Astrocyte (in vitro differentiated cells and primary cell): ENCODE measurements at regions not wholly inside any gene's neighbourhood (a gene's known extent, or its start where the extent isn't known, plus 50 kb on each side); places are given as distances from the start of the nearest gene placed in this dataset.

ENCODE experiments used
- DNase-seq: peaks from one replicate; pipeline ENCODE4 v3.0.0-alpha.2; 2010; ENCODE audit warnings: low read depth
- FAIRE-seq: peaks from 2 replicates; lab custom pipeline; 2011; peaks lifted over from hg19 to GRCh38; lab: Jason Lieb, UNC
- H2AFZ ChIP-seq: 2 replicates; pipeline ENCODE4 v1.6.0; 2012; ENCODE audit warnings: low read depth, low read length, inconsistent platforms
- H3K27ac ChIP-seq: 2 replicates; pipeline ENCODE4 v1.5.1; 2011; ENCODE audit warnings: low read depth, low read length, inconsistent platforms
- H3K27me3 ChIP-seq: 2 replicates; pipeline ENCODE4 v1.6.0; 2011; ENCODE audit warnings: low read length, inconsistent platforms; ENCODE audit not compliant: insufficient read depth
- H3K36me3 ChIP-seq: 2 replicates; pipeline ENCODE4 v1.5.1; 2011; ENCODE audit warnings: low read length, inconsistent platforms; ENCODE audit not compliant: insufficient read depth
- H3K4me1 ChIP-seq: 2 replicates; pipeline ENCODE4 v1.5.1; 2011; ENCODE audit warnings: low read length, inconsistent platforms; ENCODE audit not compliant: insufficient read depth
- H3K4me2 ChIP-seq: 2 replicates; pipeline ENCODE4 v1.6.0; 2012; ENCODE audit warnings: low read length, inconsistent platforms
- H3K4me3 ChIP-seq: 2 replicates; pipeline ENCODE4 v1.5.1; 2011; ENCODE audit warnings: low read depth, mild to moderate bottlenecking, low read length, inconsistent platforms; ENCODE audit not compliant: insufficient read depth
- H3K79me2 ChIP-seq: 2 replicates; pipeline ENCODE4 v1.6.0; 2012; ENCODE audit warnings: mild to moderate bottlenecking, low read length, inconsistent platforms; ENCODE audit not compliant: insufficient read depth
- H3K9ac ChIP-seq: 2 replicates; pipeline ENCODE4 v1.6.0; 2012; ENCODE audit warnings: mild to moderate bottlenecking, low read length, inconsistent platforms
- H3K9me3 ChIP-seq: 2 replicates; pipeline ENCODE4 v1.5.1; 2012; ENCODE audit warnings: low read depth, mild to moderate bottlenecking, low read length, inconsistent platforms; ENCODE audit not compliant: insufficient read depth
- H4K20me1 ChIP-seq: 2 replicates; pipeline ENCODE4 v1.6.0; 2012; ENCODE audit warnings: low read length, inconsistent platforms; ENCODE audit not compliant: insufficient read depth
- H3K27ac Mint-ChIP-seq: one replicate; pipeline ENCODE4 v1.8.0; 2021; ENCODE audit warnings: mild to moderate bottlenecking, mixed read lengths; ENCODE audit not compliant: unreplicated experiment
- H3K27me3 Mint-ChIP-seq: one replicate; pipeline ENCODE4 v1.8.0; 2021; ENCODE audit warnings: low read depth, mixed read lengths; ENCODE audit not compliant: unreplicated experiment
- H3K36me3 Mint-ChIP-seq: one replicate; pipeline ENCODE4 v1.8.0; 2021; ENCODE audit warnings: low read depth, mixed read lengths; ENCODE audit not compliant: unreplicated experiment
- H3K4me1 Mint-ChIP-seq: one replicate; pipeline ENCODE4 v1.8.0; 2021; ENCODE audit warnings: low read depth, mixed read lengths; ENCODE audit not compliant: unreplicated experiment
- H3K4me3 Mint-ChIP-seq: one replicate; pipeline ENCODE4 v1.8.0; 2021; ENCODE audit warnings: mild to moderate bottlenecking, moderate library complexity, mixed read lengths; ENCODE audit not compliant: unreplicated experiment
- H3K9me3 Mint-ChIP-seq: one replicate; pipeline ENCODE4 v1.8.0; 2021; ENCODE audit warnings: mild to moderate bottlenecking, mixed read lengths; ENCODE audit not compliant: unreplicated experiment
- CTCF ChIP-seq: IDR thresholded peaks from 2 replicates; pipeline ENCODE4 v1.5.1; 2011; ENCODE audit warnings: low read depth, mild to moderate bottlenecking, inconsistent platforms, low read length, moderate library complexity; ENCODE audit not compliant: insufficient read depth
- EZH2 ChIP-seq: IDR thresholded peaks from 2 replicates; pipeline ENCODE4 v1.6.1; 2012; ENCODE audit warnings: mild to moderate bottlenecking, low read length, inconsistent platforms; ENCODE audit not compliant: insufficient read depth

- Histone ChIP-seq H3K36me3 (no peaks in the 10 kb centered on the region), H3K27me3 (no peaks in the 10 kb centered on the region), H3K4me3 (no peak overlapping the region), H3K9ac (no peak overlapping the region), H3K9me3 (no peaks in the 10 kb centered on the region), H3K27ac (no peak overlapping the region), H3K4me1 (peaks cover 4% of the 10 kb centered on the region), H2AFZ (no peak overlapping the region), H3K79me2 (no peaks in the 10 kb centered on the region), H4K20me1 (no peaks in the 10 kb centered on the region), H3K4me2 (no peak overlapping the region)
- TF ChIP-seq EZH2 (no peak), CTCF (no peak)
- H3K4me3 Mint-ChIP-seq, result no peak overlapping the region
- peaks cover 2% of the 10 kb centered on the region for H3K36me3 Mint-ChIP-seq
- peak; percentile 14 for DNase-seq
- no peak overlapping the region for H3K27ac Mint-ChIP-seq
- no peaks in the 10 kb centered on the region for H3K27me3 Mint-ChIP-seq
- no peak for FAIRE-seq
- peaks cover 6% of the 10 kb centered on the region for H3K4me1 Mint-ChIP-seq
- peaks cover 12% of the 10 kb centered on the region for H3K9me3 Mint-ChIP-seq
These were observed 213.9 kb downstream of the TTLL2 start for GRCh38 chr6:167538746-167539145.

- Histone ChIP-seq H4K20me1 (no peaks in the 10 kb centered on the region), H3K79me2 (no peaks in the 10 kb centered on the region), H3K27ac (no peak overlapping the region), H3K4me1 (peaks cover 4% of the 10 kb centered on the region), H3K9me3 (no peaks in the 10 kb centered on the region), H2AFZ (no peak overlapping the region), H3K4me3 (no peak overlapping the region), H3K36me3 (no peaks in the 10 kb centered on the region), H3K4me2 (no peak overlapping the region), H3K27me3 (no peaks in the 10 kb centered on the region), H3K9ac (no peak overlapping the region)
- peaks cover 3% of the 10 kb centered on the region for H3K27me3 Mint-ChIP-seq
- peaks cover 14% of the 10 kb centered on the region for H3K9me3 Mint-ChIP-seq
- H3K36me3 Mint-ChIP-seq, result peaks cover under 1% of the 10 kb centered on the region
- H3K4me1 Mint-ChIP-seq, result peaks cover 6% of the 10 kb centered on the region
- H3K4me3 Mint-ChIP-seq, result no peak overlapping the region
- no peak for FAIRE-seq
- no peak for DNase-seq
- TF ChIP-seq EZH2 (no peak), CTCF (no peak)
- H3K27ac Mint-ChIP-seq, result no peak overlapping the region
These were observed 215.9 kb downstream of the TTLL2 start for GRCh38 chr6:167540796-167541195.

DNA sequence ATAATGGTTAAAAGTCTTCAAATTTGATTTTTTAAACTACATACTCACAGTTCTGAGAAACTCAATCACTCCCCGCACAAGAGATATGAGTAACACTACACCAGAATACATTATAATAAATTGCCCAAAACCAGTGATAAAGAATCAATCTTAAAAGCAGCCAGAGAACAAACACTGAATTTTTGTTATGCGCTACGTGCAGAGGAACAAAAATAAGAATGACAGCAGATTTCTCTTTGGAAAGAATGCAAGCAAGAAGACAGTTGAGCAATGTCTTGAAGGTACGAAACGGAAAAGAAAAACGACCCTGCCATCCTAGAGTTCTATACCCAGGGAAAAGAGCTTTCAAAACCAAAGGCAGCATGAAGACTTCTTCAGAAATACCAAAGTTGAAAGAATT lies 216.7 kb downstream of the TTLL2 start:
- H3K9ac ChIP-seq, result no peak overlapping the region
- Mint-ChIP-seq H3K4me3 (no peak overlapping the region), H3K27ac (no peak overlapping the region), H3K4me1 (peaks cover 6% of the 10 kb centered on the region), H3K27me3 (peaks cover 9% of the 10 kb centered on the region), H3K36me3 (no peaks in the 10 kb centered on the region), H3K9me3 (peaks cover 12% of the 10 kb centered on the region)
- H3K27me3 ChIP-seq, result no peaks in the 10 kb centered on the region
- no peak overlapping the region for H3K4me3 ChIP-seq
- no peak overlapping the region for H2AFZ ChIP-seq
- no peak overlapping the region for H3K4me2 ChIP-seq
- no peaks in the 10 kb centered on the region for H3K9me3 ChIP-seq
- FAIRE-seq (no peak), DNase-seq (no peak)
- no peaks in the 10 kb centered on the region for H3K36me3 ChIP-seq
- H3K27ac ChIP-seq, result no peak overlapping the region
- no peaks in the 10 kb centered on the region for H4K20me1 ChIP-seq
- peaks cover 4% of the 10 kb centered on the region for H3K4me1 ChIP-seq
- H3K79me2 ChIP-seq, result no peaks in the 10 kb centered on the region
- TF ChIP-seq CTCF (no peak), EZH2 (no peak)
